ENCODE measurements at regions not wholly inside any gene's neighbourhood (a gene's known extent, or its start where the extent isn't known, plus 50 kb on each side); places are given as distances from the start of the nearest gene placed in this dataset.

DNA sequence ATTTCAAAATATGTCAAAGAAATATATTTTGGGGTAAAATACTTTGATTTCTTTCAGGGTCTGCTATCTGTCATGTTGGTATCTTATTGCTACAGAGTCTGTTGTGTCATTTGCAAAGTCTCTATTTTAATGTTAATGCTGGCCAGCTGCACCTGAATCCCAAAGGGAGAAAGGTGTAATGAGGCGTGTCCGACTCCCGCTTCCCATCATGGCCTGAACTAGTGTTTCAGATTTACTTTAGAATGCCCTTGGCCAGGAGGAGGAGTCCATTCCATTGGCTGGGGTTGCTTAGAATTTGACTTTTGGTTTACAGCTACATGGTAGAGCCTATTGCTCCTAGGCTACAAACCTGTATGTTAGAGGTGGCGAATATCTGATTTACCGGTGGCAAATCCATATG lies 69.3 kb downstream of the FAM50B start:
- no peaks in the 10 kb centered on the region for H3K27me3 ChIP-seq (ENCODE audit: control insufficient read depth in 2 of 2, insufficient read depth in 2 of 2, low read length in 2 of 2)
- no peak overlapping the region for H3K9ac ChIP-seq (ENCODE audit: insufficient read depth, low read length, poor library complexity, severe bottlenecking)
- H3K4me2 ChIP-seq (replicated peaks; ENCODE audit: extremely low read depth, low read length, poor library complexity, severe bottlenecking): no peak overlapping the region
- H3K27me3 Mint-ChIP-seq (ENCODE audit: low read depth in 3 of 3): peaks cover 3 to 5% (median 5%) of the 10 kb centered on the region in 3 donors
- no peaks in the 10 kb centered on the region for H3K79me2 ChIP-seq (ENCODE audit: insufficient read depth, low read length)
- H3K4me3 ChIP-seq (replicated peaks in 1 of 3; ENCODE audit: low read depth in 2 of 3, low read length in 3 of 3): no peak overlapping the region
- peaks cover 0 to 15% (median 3%) of the 10 kb centered on the region in 7 donors for H3K9me3 Mint-ChIP-seq
- no peaks in the 10 kb centered on the region for H3K9me3 ChIP-seq (replicated peaks in 1 of 2; ENCODE audit: control insufficient read depth in 1 of 2, insufficient read depth in 1 of 2, low read length in 2 of 2)
- no peaks in the 10 kb centered on the region for H3K4me1 Mint-ChIP-seq
- H3K4me3 Mint-ChIP-seq: no peak overlapping the region
- intact Hi-C loops (cut with micrococcal nuclease): no loop called here
- H3K4me1 ChIP-seq (ENCODE audit: control insufficient read depth in 1 of 2, insufficient read depth in 2 of 2, low read length in 2 of 2): no peaks in the 10 kb centered on the region
- no peaks in the 10 kb centered on the region for H4K20me1 ChIP-seq (ENCODE audit: insufficient read depth, low read length)
- no peak for DNase-seq
- H3K27ac ChIP-seq (ENCODE audit: low read depth in 1 of 2, low read length in 2 of 2): no peak overlapping the region
- TF ChIP-seq, protein P1, sequence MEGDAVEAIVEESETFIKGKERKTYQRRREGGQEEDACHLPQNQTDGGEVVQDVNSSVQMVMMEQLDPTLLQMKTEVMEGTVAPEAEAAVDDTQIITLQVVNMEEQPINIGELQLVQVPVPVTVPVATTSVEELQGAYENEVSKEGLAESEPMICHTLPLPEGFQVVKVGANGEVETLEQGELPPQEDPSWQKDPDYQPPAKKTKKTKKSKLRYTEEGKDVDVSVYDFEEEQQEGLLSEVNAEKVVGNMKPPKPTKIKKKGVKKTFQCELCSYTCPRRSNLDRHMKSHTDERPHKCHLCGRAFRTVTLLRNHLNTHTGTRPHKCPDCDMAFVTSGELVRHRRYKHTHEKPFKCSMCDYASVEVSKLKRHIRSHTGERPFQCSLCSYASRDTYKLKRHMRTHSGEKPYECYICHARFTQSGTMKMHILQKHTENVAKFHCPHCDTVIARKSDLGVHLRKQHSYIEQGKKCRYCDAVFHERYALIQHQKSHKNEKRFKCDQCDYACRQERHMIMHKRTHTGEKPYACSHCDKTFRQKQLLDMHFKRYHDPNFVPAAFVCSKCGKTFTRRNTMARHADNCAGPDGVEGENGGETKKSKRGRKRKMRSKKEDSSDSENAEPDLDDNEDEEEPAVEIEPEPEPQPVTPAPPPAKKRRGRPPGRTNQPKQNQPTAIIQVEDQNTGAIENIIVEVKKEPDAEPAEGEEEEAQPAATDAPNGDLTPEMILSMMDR (IDR thresholded peaks at IDR 0.05): no peak
- WGBS (ENCODE audit: insufficient coverage): 100% methylated on average over 3 of the region's 5 CpGs
- H2AFZ ChIP-seq (ENCODE audit: insufficient read depth, low read depth, low read length, poor library complexity, severe bottlenecking): no peak overlapping the region
- H3K36me3 Mint-ChIP-seq: no peaks in the 10 kb centered on the region
- H3K27ac Mint-ChIP-seq: no peak overlapping the region
- H3K36me3 ChIP-seq (replicated peaks in 1 of 2; ENCODE audit: control insufficient read depth in 1 of 2, insufficient read depth in 2 of 2, low read length in 2 of 2): no peaks in the 10 kb centered on the region

DNA sequence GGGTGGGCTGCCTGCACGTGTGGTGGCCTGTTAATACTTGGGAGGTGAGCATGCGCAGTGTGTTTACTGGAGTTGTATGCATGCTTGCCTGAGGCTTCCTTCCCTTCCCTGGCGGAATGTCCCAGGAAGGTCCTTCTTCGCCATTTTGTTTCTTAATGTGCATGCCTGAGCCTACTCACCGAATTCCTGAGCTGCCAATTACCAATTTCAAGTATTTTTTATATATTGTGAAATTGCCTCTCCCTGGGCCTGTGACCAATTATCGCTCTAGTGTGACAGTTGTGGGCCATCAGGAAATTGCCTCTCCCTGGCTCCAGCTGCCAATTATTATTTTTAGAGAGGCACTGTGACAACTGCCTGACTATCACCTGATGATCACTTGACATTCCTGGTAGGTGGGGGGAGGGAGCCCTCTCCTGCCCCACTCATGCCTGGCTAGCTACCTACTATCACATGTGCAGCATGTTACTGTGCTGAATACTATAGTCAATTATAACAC lies 70.0 kb downstream of the FAM50B start:
- no peak overlapping the region for H3K4me3 ChIP-seq (replicated peaks in 1 of 3; ENCODE audit: low read depth in 2 of 3, low read length in 3 of 3)
- TF ChIP-seq, protein P1 (IDR thresholded peaks at IDR 0.05): no peak
- H3K36me3 Mint-ChIP-seq: no peaks in the 10 kb centered on the region
- no peak overlapping the region for H3K4me2 ChIP-seq (replicated peaks; ENCODE audit: extremely low read depth, low read length, poor library complexity, severe bottlenecking)
- no peaks in the 10 kb centered on the region for H3K79me2 ChIP-seq (ENCODE audit: insufficient read depth, low read length)
- no peak for DNase-seq
- H2AFZ ChIP-seq (ENCODE audit: insufficient read depth, low read depth, low read length, poor library complexity, severe bottlenecking): no peak overlapping the region
- no peaks in the 10 kb centered on the region for H3K4me1 ChIP-seq (ENCODE audit: control insufficient read depth in 1 of 2, insufficient read depth in 2 of 2, low read length in 2 of 2)
- no peak overlapping the region for H3K9ac ChIP-seq (ENCODE audit: insufficient read depth, low read length, poor library complexity, severe bottlenecking)
- no peak overlapping the region for H3K27ac Mint-ChIP-seq
- no peaks in the 10 kb centered on the region for H3K4me1 Mint-ChIP-seq
- intact Hi-C loops (cut with micrococcal nuclease): no loop called here
- H3K27me3 ChIP-seq (ENCODE audit: control insufficient read depth in 2 of 2, insufficient read depth in 2 of 2, low read length in 2 of 2): no peaks in the 10 kb centered on the region
- peaks cover 3 to 5% (median 5%) of the 10 kb centered on the region in 3 donors for H3K27me3 Mint-ChIP-seq (ENCODE audit: low read depth in 3 of 3)
- 100% methylated on average over 1 of the region's 6 CpGs for WGBS (ENCODE audit: insufficient coverage)
- H3K4me3 Mint-ChIP-seq: no peak overlapping the region
- H3K36me3 ChIP-seq (replicated peaks in 1 of 2; ENCODE audit: control insufficient read depth in 1 of 2, insufficient read depth in 2 of 2, low read length in 2 of 2): no peaks in the 10 kb centered on the region
- peaks cover 0 to 15% (median 3%) of the 10 kb centered on the region in 7 donors for H3K9me3 Mint-ChIP-seq
- H4K20me1 ChIP-seq (ENCODE audit: insufficient read depth, low read length): no peaks in the 10 kb centered on the region
- H3K9me3 ChIP-seq (replicated peaks in 1 of 2; ENCODE audit: control insufficient read depth in 1 of 2, insufficient read depth in 1 of 2, low read length in 2 of 2): no peaks in the 10 kb centered on the region
- no peak overlapping the region for H3K27ac ChIP-seq (ENCODE audit: low read depth in 1 of 2, low read length in 2 of 2)
